ENCODE measurements at regions not wholly inside any gene's neighbourhood (a gene's known extent, or its start where the extent isn't known, plus 50 kb on each side); places are given as distances from the start of the nearest gene placed in this dataset.

DNA sequence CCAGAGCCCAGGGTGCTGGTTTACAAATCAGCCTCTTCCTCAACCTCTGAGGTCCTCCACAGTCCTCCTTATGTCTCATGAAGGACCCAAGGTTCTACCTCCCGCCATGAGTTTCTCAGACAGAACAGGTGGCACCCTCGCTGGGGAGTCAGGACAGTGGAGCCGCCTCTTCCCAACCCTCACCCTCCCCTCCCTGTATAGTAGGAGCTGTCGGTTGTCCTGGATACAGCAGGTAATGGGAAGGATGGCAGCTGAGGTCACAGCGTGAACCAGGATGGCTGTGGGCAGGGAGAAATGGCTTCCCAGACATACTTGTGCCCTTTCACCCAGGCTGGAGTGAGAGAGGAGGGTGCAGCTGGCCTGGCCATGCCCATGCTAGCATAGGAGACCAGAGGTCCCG is 134.6 kb downstream of the CHST1 start:
- Mint-ChIP-seq H3K9me3 (no peaks in the 10 kb centered on the region), H3K4me3 (no peak overlapping the region), H3K4me1 (ENCODE audit: low read depth) (peaks cover 6% of the 10 kb centered on the region; the same call in 1 of the 2 replicates), H3K27ac (no peak overlapping the region), H3K36me3 (ENCODE audit: low read depth) (no peaks in the 10 kb centered on the region), H3K27me3 (ENCODE audit: insufficient read depth) (peaks cover 19% of the 10 kb centered on the region)
- TF ChIP-seq, protein P1, sequence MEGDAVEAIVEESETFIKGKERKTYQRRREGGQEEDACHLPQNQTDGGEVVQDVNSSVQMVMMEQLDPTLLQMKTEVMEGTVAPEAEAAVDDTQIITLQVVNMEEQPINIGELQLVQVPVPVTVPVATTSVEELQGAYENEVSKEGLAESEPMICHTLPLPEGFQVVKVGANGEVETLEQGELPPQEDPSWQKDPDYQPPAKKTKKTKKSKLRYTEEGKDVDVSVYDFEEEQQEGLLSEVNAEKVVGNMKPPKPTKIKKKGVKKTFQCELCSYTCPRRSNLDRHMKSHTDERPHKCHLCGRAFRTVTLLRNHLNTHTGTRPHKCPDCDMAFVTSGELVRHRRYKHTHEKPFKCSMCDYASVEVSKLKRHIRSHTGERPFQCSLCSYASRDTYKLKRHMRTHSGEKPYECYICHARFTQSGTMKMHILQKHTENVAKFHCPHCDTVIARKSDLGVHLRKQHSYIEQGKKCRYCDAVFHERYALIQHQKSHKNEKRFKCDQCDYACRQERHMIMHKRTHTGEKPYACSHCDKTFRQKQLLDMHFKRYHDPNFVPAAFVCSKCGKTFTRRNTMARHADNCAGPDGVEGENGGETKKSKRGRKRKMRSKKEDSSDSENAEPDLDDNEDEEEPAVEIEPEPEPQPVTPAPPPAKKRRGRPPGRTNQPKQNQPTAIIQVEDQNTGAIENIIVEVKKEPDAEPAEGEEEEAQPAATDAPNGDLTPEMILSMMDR (IDR thresholded peaks at IDR 0.05) = no peak
- no peak for DNase-seq

DNA sequence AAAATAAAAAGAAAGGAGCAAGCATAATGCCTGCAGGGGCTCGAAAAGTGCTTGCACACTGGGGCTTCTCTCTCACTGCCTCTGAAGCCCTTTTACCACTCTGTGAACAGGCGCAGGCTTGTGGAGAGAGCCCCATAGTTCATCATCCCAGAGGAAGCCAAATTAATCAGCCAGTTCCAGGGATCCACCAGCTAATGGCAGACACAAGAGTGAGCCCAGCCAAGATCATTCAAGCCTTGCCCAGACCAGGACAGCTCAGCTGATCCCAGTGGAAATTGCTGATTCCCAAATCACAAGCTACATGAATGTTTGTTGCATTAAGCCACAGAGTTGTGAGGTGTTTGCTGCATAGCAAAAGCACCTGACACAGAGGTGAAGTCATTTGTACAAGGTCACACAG is 135.3 kb downstream of the CHST1 start:
- H3K36me3 Mint-ChIP-seq (ENCODE audit: low read depth) = no peaks in the 10 kb centered on the region
- H3K27ac Mint-ChIP-seq = no peak overlapping the region

DNA sequence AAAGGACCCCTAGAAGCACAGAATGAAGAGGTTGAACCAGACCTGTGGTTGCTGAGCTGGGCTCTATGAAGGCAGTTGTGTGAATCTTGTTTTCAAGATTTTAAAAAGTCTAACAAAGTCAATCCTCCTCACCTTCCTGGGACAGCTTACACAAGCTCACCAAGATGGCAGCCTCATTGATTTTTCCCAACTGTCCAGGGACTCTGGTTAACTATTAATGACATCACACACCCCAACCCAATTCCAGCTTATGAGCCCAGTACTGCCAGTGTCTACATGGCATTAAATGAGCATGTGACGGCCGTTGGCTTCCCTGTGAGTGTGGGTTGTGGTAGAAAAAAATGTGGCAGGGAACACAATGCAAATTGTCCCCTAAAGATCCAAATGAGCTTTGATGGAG is 137.0 kb downstream of the CHST1 start:
- no peaks in the 10 kb centered on the region for H3K9me3 Mint-ChIP-seq
- no peak overlapping the region for H3K4me3 Mint-ChIP-seq
- TF ChIP-seq, protein P1 (IDR thresholded peaks at IDR 0.05) = no peak
- no peak for DNase-seq
- H3K36me3 Mint-ChIP-seq (ENCODE audit: low read depth) = no peaks in the 10 kb centered on the region
- H3K27ac Mint-ChIP-seq = no peak overlapping the region
- H3K4me1 Mint-ChIP-seq (ENCODE audit: low read depth) = peaks cover 6% of the 10 kb centered on the region; the same call in 1 of the 2 replicates
- H3K27me3 Mint-ChIP-seq (ENCODE audit: insufficient read depth) = peaks cover 21% of the 10 kb centered on the region

More for the DNA sequence above, 135.3 kb downstream of the CHST1 start:
- Mint-ChIP-seq H3K4me3 (no peak overlapping the region), H3K27me3 (ENCODE audit: insufficient read depth) (peaks cover 21% of the 10 kb centered on the region), H3K9me3 (no peaks in the 10 kb centered on the region), H3K4me1 (ENCODE audit: low read depth) (peaks cover 6% of the 10 kb centered on the region; the same call in 1 of the 2 replicates)
- TF ChIP-seq, protein P1 (IDR thresholded peaks at IDR 0.05) = no peak
- no peak for DNase-seq

DNA sequence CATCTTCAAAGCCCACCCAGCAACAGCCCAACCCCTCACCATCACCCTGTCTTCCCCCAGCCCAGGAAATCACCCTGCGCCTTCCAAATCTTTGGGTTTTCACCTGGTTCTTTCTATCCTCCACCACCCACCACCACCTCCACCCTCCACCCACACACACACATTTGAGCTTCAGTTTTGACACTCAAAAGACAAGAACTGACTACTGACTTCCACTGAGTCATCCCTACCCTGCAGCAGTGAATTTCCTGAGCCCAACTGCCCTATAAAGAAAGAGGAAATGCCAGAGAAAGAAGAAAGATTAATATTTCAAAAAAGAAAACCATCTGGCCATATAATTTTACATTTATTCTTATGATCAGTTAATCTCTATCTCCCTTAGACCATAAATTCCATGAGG is 137.5 kb downstream of the CHST1 start:
- Mint-ChIP-seq H3K27me3 (ENCODE audit: insufficient read depth) (peaks cover 22% of the 10 kb centered on the region), H3K36me3 (ENCODE audit: low read depth) (no peaks in the 10 kb centered on the region), H3K4me1 (ENCODE audit: low read depth) (peaks cover 6% of the 10 kb centered on the region; the same call in 1 of the 2 replicates), H3K4me3 (no peak overlapping the region), H3K27ac (no peak overlapping the region), H3K9me3 (no peaks in the 10 kb centered on the region)
- TF ChIP-seq, protein P1 (IDR thresholded peaks at IDR 0.05) = no peak
- no peak for DNase-seq

DNA sequence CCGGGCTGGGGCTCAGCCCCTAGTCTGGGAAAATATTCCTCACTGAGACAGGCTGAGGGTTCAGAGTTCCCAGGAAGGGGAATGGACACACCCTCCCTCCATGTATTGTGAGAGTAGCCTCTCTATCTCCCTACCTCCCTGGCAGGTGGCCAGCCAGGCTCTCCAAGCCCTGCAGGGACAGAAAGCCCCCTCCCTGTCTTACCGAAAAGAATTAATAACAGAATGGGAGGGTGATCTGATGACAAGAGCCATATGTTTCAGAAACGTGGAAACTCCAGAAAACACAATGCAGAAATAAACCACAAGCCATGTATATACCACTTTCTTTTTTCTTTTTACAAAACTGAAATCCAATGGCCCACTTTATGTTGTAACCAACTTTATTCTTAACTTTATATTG is 140.0 kb downstream of the CHST1 start:
- H3K27ac Mint-ChIP-seq = no peak overlapping the region
- TF ChIP-seq, protein P1 (IDR thresholded peaks at IDR 0.05) = no peak
- no peak overlapping the region for H3K4me3 Mint-ChIP-seq
- H3K36me3 Mint-ChIP-seq (ENCODE audit: low read depth) = no peaks in the 10 kb centered on the region
- no peak for DNase-seq
- H3K27me3 Mint-ChIP-seq (ENCODE audit: insufficient read depth) = peaks cover 18% of the 10 kb centered on the region
- H3K9me3 Mint-ChIP-seq = no peaks in the 10 kb centered on the region
- H3K4me1 Mint-ChIP-seq (ENCODE audit: low read depth) = peaks cover 6% of the 10 kb centered on the region; the same call in 1 of the 2 replicates

DNA sequence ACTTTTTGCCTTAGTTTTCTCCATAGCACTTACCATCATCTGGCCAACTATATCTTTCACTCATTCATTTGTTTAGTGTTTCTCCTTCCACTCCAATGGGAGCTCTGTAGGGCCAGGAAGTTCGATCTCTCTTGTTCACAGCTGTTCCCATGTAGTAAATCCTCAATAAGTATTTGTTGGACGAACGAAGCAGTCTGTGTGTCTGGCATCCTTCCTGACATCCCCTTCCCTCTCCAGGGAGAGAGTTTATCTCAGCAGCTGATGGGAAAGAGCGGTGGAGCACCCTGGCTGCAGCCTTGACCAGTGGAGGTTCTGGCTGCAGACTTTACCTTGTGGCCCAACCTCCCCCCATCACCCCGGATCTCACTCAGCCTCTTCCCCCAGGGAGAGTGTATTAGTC is 141.7 kb downstream of the CHST1 start:
- H3K27ac Mint-ChIP-seq = no peak overlapping the region
- peaks cover 6% of the 10 kb centered on the region; the same call in 1 of the 2 replicates for H3K4me1 Mint-ChIP-seq (ENCODE audit: low read depth)
- peaks cover 18% of the 10 kb centered on the region for H3K27me3 Mint-ChIP-seq (ENCODE audit: insufficient read depth)
- no peak overlapping the region for H3K4me3 Mint-ChIP-seq
- no peak for DNase-seq
- H3K9me3 Mint-ChIP-seq = no peaks in the 10 kb centered on the region
- TF ChIP-seq, protein P1 (IDR thresholded peaks at IDR 0.05) = no peak
- H3K36me3 Mint-ChIP-seq (ENCODE audit: low read depth) = no peaks in the 10 kb centered on the region

Data from HFFc6 (cell line).